Astrocyte (in vitro differentiated cells and primary cell): ENCODE measurements at regions not wholly inside any gene's neighbourhood (a gene's known extent, or its start where the extent isn't known, plus 50 kb on each side); places are given as distances from the start of the nearest gene placed in this dataset.
"Not testable (repeated sequence)": the region's sequence is repeated elsewhere in the genome, so short reads cannot be mapped to it uniquely, and the experiment has no call there.

Experiments
- EZH2 ChIP-seq: IDR thresholded peaks from 2 replicates; pipeline ENCODE4 v1.6.1; 2012; ENCODE audit warnings: mild to moderate bottlenecking, low read length, inconsistent platforms; ENCODE audit not compliant: insufficient read depth
- TF ChIP-seq, protein P1 (sequence below): IDR thresholded peaks from 2 replicates; pipeline ENCODE4 v1.5.1; 2011; ENCODE audit warnings: low read depth, mild to moderate bottlenecking, inconsistent platforms, low read length, moderate library complexity; ENCODE audit not compliant: insufficient read depth

DNA sequence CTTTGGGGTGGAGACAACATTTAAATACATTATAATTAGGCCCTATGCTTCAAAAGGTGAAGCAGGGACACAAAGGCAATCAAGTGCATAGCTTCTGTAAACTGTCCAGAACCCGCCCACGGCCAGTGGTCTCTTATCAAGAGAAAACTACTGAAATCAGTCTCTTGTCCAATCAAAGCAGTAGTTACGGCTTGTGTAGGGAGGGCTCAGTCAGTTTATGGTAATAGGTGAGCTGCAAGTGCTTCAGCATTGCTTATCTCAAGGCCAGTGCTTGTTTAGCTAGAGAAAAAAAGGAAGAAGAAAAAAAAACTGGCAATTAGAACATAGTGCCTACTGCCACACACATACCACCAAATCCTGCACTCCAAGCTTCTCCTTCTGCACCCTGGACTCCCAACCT is 68.6 kb downstream of the FAM72D start:
- TF ChIP-seq, protein P1, sequence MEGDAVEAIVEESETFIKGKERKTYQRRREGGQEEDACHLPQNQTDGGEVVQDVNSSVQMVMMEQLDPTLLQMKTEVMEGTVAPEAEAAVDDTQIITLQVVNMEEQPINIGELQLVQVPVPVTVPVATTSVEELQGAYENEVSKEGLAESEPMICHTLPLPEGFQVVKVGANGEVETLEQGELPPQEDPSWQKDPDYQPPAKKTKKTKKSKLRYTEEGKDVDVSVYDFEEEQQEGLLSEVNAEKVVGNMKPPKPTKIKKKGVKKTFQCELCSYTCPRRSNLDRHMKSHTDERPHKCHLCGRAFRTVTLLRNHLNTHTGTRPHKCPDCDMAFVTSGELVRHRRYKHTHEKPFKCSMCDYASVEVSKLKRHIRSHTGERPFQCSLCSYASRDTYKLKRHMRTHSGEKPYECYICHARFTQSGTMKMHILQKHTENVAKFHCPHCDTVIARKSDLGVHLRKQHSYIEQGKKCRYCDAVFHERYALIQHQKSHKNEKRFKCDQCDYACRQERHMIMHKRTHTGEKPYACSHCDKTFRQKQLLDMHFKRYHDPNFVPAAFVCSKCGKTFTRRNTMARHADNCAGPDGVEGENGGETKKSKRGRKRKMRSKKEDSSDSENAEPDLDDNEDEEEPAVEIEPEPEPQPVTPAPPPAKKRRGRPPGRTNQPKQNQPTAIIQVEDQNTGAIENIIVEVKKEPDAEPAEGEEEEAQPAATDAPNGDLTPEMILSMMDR, result not testable (repeated sequence)
- TF ChIP-seq EZH2, result not testable (repeated sequence)
